Effector memory CD4-positive, alpha-beta T cell (primary cell): ENCODE measurements at regions not wholly inside any gene's neighbourhood (a gene's known extent, or its start where the extent isn't known, plus 50 kb on each side); places are given as distances from the start of the nearest gene placed in this dataset.

Experiments
- DNase-seq, 3 donors: peaks; one replicate each; pipeline ENCODE4 v3.0.0-alpha.2; 2020
- H3K27ac ChIP-seq: 2 replicates; pipeline ENCODE4 v1.7.0; 2013; ENCODE audit warnings: mild to moderate bottlenecking, low read length, moderate library complexity; ENCODE audit not compliant: insufficient read depth, poor library complexity, severe bottlenecking
- H3K27me3 ChIP-seq: replicated peaks from 2 replicates; pipeline ENCODE4 v1.7.0; 2013; ENCODE audit warnings: mild to moderate bottlenecking, low read length; ENCODE audit not compliant: insufficient read depth, control insufficient read depth, poor library complexity, severe bottlenecking
- H3K36me3 ChIP-seq: 2 replicates; pipeline ENCODE4 v1.7.0; 2013; ENCODE audit warnings: mild to moderate bottlenecking, low read length, moderate library complexity; ENCODE audit not compliant: control insufficient read depth, insufficient read depth
- H3K4me1 ChIP-seq: 2 replicates; pipeline ENCODE4 v1.7.0; 2013; ENCODE audit warnings: low read length, mild to moderate bottlenecking; ENCODE audit not compliant: control insufficient read depth, insufficient read depth, poor library complexity, severe bottlenecking
- H3K4me3 ChIP-seq: 2 replicates; pipeline ENCODE4 v1.7.0; 2013; ENCODE audit warnings: low read length, low read depth, mild to moderate bottlenecking; ENCODE audit not compliant: insufficient read depth, poor library complexity, severe bottlenecking
- H3K9me3 ChIP-seq: 2 replicates; pipeline ENCODE4 v1.7.0; 2013; ENCODE audit warnings: mild to moderate bottlenecking, low read length, moderate library complexity; ENCODE audit not compliant: control insufficient read depth

DNA sequence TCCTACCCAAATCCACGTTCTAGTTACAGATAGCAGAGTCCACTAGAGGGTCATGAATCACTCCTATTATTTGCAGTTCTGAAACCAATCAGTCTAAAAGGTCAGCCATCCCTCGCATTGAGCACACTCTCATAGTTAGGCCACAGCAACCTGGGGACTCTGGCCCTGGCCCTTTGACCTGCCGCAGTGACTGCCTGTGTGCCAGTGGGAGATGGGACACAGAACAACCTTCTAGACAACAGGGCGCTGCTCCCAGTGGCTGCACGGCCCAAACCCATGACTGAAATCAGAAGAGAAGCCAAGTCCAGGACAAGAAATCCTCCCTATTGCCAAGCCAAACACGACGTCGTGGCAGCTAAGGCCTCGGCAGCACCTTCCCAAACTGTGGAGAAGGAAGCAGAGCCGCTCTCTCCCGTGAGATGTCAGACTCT lies 158.5 kb downstream of the HERPUD2 start:
- no peak overlapping the region for H3K4me3 ChIP-seq
- no peaks in the 10 kb centered on the region for H3K27me3 ChIP-seq
- H3K4me1 ChIP-seq = no peaks in the 10 kb centered on the region
- H3K27ac ChIP-seq = no peak overlapping the region
- no peaks in the 10 kb centered on the region for H3K36me3 ChIP-seq
- no peaks in the 10 kb centered on the region for H3K9me3 ChIP-seq
- DNase-seq = no peak

DNA sequence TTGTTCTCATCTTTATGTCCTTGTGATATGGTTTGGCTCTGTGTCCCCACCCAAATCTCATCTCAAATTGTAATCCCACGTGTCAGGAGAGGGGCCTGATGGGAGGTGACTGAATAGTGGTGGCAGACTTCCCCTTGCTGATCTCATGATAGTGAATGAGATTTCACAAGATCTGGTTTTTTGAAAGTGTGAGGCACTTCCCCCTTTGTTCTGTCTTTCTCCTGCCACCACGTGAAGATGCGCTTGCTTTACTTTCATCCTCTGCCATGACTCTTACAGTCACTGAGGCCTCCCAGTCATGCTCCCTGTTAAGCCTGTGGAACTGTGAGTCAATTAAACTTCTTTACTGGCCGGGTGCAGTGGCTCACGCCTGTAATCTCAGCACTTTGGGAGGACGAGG lies 161.0 kb downstream of the HERPUD2 start:
- Histone ChIP-seq H3K27me3 (no peaks in the 10 kb centered on the region), H3K4me3 (no peak overlapping the region), H3K4me1 (no peaks in the 10 kb centered on the region), H3K9me3 (no peaks in the 10 kb centered on the region), H3K27ac (no peak overlapping the region), H3K36me3 (no peaks in the 10 kb centered on the region)
- no peak for DNase-seq

DNA sequence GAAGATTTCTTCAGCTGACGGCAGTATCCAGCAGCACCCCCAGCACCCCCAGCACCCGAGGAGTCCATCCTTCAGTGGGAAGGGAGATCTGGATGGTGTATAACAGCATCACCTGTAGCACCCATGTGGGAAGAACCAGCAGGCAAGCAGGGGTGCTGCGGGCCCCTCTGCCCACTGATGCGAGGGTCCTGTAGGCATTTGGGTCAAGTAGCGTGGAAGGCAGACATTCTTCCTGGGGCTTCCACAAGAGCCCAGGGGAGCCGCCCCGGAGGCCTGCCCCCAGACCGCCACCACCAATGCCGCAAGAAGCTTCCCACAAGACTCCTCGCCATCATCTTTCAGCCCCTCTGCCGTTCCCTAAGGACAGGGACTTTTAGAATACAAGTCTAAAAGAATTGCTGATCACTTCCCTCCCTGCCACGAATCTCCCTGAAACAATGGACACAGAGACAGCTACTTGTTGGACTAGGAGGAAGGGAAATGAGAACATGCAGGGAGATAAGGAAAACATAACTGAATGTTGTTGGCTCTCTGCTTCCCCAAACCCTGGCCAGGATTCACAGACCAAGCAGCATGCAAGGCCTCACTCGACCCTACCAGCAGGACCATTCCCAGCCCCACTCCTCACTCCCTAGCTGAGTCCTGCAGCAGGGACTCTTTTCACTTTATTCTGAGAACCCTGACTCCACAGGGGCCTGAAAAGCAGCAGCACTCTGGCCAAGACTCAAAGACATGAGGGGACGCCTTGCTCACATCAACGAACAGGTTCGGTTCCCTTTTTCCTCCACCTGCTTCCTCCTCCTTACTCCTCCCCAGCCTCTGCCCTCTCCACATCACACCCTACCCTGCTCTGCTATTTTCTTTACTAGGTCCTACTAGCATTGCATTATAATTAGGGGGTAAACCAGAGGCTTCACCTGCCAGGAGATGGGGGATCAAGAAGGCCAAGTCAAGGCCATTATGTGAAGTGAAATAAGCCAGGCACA lies 164.5 kb downstream of the HERPUD2 start:
- DNase-seq = no peak
- no peaks in the 10 kb centered on the region for H3K4me1 ChIP-seq
- H3K27me3 ChIP-seq = no peaks in the 10 kb centered on the region
- no peak overlapping the region for H3K4me3 ChIP-seq
- no peak overlapping the region for H3K27ac ChIP-seq
- H3K36me3 ChIP-seq = no peaks in the 10 kb centered on the region
- no peaks in the 10 kb centered on the region for H3K9me3 ChIP-seq

DNA sequence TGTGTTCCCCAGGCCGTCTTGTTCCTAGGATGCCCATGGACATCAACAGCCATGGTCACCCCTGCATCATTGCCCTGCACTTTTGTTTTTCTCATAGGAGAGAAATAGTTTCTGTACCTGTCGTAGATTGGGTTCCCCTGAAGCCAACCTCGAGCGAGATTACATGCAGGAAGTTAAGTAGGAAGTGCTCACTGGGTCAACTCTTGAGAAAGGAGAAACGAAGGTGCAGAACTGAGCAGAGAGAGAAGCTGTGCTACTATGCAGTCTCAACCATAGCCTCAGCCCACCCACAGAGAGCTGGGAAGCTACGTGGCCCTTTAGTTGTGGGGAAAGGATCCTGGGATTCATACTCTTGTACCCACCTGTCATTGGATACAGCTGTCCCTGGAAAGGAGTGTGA lies 165.2 kb downstream of the HERPUD2 start:
- Histone ChIP-seq H3K36me3 (no peaks in the 10 kb centered on the region), H3K4me3 (no peak overlapping the region), H3K27me3 (no peaks in the 10 kb centered on the region), H3K27ac (no peak overlapping the region), H3K9me3 (no peaks in the 10 kb centered on the region), H3K4me1 (no peaks in the 10 kb centered on the region)
- DNase-seq = no peak

- DNase-seq = no peak
- H3K9me3 ChIP-seq = no peaks in the 10 kb centered on the region
Observed at GRCh38 chr7:35528381-35528977, 166.5 kb downstream of the HERPUD2 start.

DNA sequence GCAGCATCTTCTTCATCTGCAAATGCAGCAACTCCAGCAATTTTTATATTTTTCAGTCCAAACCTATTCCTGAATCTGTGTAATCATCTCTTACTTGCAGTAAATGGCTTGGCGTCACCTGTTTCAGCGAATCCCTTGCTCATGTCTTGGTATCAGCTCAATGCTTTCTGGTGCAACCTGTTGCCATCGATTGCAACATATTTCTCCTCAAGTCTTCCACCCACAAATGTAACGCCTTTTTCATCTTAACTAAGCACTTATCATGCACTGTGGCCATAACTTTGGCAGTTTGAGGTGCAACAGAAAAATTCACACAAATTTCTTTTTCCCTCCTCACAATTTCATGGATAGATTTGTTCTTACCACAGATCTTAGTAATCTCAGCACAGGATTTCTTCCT lies 168.3 kb downstream of the HERPUD2 start:
- Histone ChIP-seq H3K4me3 (no peak overlapping the region), H3K36me3 (no peaks in the 10 kb centered on the region), H3K4me1 (no peaks in the 10 kb centered on the region), H3K9me3 (no peaks in the 10 kb centered on the region), H3K27me3 (no peaks in the 10 kb centered on the region), H3K27ac (no peak overlapping the region)
- DNase-seq = no peak

More at GRCh38 chr7:35528381-35528977, 166.5 kb downstream of the HERPUD2 start:
- no peak overlapping the region for H3K4me3 ChIP-seq
- H3K27ac ChIP-seq = no peak overlapping the region
- no peaks in the 10 kb centered on the region for H3K36me3 ChIP-seq
- no peaks in the 10 kb centered on the region for H3K27me3 ChIP-seq
- no peaks in the 10 kb centered on the region for H3K4me1 ChIP-seq

GRCh38 chr7:35524112-35524804 lies 170.7 kb downstream of the HERPUD2 start:
- H3K27me3 ChIP-seq = no peaks in the 10 kb centered on the region
- no peak overlapping the region for H3K27ac ChIP-seq

DNA sequence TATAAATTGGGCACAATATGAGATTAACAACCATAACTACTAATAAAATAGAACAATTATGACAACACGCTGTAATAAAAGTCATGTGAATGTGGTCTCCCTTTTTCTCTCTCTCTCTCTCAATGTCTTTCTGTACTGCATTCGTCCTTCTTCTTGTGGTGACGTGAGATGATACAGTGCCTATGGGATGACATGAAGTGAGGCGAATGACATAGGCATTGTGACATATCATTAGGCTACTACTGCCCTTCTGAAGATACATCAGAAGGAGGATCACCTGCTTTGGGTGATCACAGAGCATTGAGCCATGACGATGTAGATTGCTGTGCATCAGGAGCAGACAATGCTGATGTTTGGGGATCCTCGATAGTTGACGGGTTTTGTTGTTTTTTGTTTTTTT lies 171.6 kb downstream of the HERPUD2 start:
- DNase-seq = no peak
- Histone ChIP-seq H3K4me1 (no peaks in the 10 kb centered on the region), H3K36me3 (no peaks in the 10 kb centered on the region), H3K4me3 (no peak overlapping the region), H3K9me3 (no peaks in the 10 kb centered on the region), H3K27me3 (no peaks in the 10 kb centered on the region), H3K27ac (no peak overlapping the region)

More at GRCh38 chr7:35524112-35524804, 170.7 kb downstream of the HERPUD2 start:
- Histone ChIP-seq H3K4me1 (no peaks in the 10 kb centered on the region), H3K4me3 (no peak overlapping the region), H3K9me3 (no peaks in the 10 kb centered on the region), H3K36me3 (no peaks in the 10 kb centered on the region)
- no peak for DNase-seq

DNA sequence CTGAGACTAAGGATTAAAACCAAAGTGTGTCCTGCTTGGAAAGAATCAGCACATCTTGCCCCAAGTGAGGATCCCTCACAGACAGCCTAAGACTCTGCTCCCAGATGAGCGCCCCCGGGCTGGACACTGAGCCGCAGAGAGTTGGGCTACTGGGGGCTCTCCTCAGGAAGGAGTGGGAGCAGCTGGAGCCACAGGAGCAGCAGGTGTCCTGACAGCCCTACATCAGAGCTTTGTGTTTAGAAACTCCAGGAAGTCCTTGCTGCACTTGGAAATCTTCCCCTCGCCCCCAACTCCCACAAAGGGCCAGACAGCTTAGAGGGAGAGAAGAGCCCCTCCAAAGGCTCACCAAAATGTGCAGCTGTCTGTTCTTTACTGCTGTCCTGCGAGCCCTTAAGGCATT lies 172.2 kb downstream of the HERPUD2 start:
- Histone ChIP-seq H3K27me3 (no peaks in the 10 kb centered on the region), H3K4me1 (no peaks in the 10 kb centered on the region), H3K9me3 (no peaks in the 10 kb centered on the region), H3K36me3 (no peaks in the 10 kb centered on the region), H3K27ac (no peak overlapping the region), H3K4me3 (no peak overlapping the region)
- no peak for DNase-seq

GRCh38 chr7:35521941-35522340 lies 173.0 kb downstream of the HERPUD2 start:
- H3K36me3 ChIP-seq = no peaks in the 10 kb centered on the region
- no peak overlapping the region for H3K4me3 ChIP-seq
- no peak overlapping the region for H3K27ac ChIP-seq
- no peaks in the 10 kb centered on the region for H3K27me3 ChIP-seq
- H3K4me1 ChIP-seq = no peaks in the 10 kb centered on the region
- no peaks in the 10 kb centered on the region for H3K9me3 ChIP-seq
- DNase-seq = no peak
